B cell (primary cell): ENCODE measurements at regions not wholly inside any gene's neighbourhood (a gene's known extent, or its start where the extent isn't known, plus 50 kb on each side); places are given as distances from the start of the nearest gene placed in this dataset.

Experiments
- ATAC-seq: fragments of 200-7000 bp; cut with Tn5 transposase; one replicate; pipeline ENCODE4 v1.10.0; 2021; ENCODE audit warnings: low read depth, mild to moderate bottlenecking, moderate number of reproducible peaks, moderate library complexity
- CTCF ChIA-PET: fragments of 350-600 bp; sonication (Branson Sonifier 250); formaldehyde crosslinking; loops from one replicate; lab custom pipeline; 2021; ENCODE audit warnings: antibody characterized with exemption, inconsistent platforms; lab: Charles Lee
- POLR2A ChIA-PET: fragments of 350-600 bp; sonication (Branson Sonifier 250); formaldehyde crosslinking; loops from one replicate; lab custom pipeline; 2021; ENCODE audit warnings: antibody characterized with exemption; lab: Charles Lee
- DNase-seq: peaks from one replicate; pipeline ENCODE4 v3.0.0; 2013
- H2AFZ ChIP-seq: 2 replicates; pipeline ENCODE4 v1.6.1; 2012; ENCODE audit warnings: mild to moderate bottlenecking, low read depth, low read length; ENCODE audit not compliant: insufficient read depth, poor library complexity, severe bottlenecking
- H3K27ac ChIP-seq, 2 donors: 1 replicate in 1 of 2; 2 replicates in 1 of 2; pipeline ENCODE4 v1.5.1; 2012 to 2013; ENCODE audit warnings: low read length in 2 of 2, mild to moderate bottlenecking in 2 of 2, moderate library complexity in 1 of 2
- H3K27me3 ChIP-seq, 4 experiments: fragments of 200-600 bp in 1 of 4; sonication (generic) in 1 of 4; replicated peaks in 1 of 4; 1 replicate in 2 of 4; 2 replicates in 2 of 4; pipeline versions ENCODE4 v1.6.1 to v1.7.0; 2013 to 2016; ENCODE audit warnings: low read length in 3 of 4, mild to moderate bottlenecking in 2 of 4, mixed read lengths in 1 of 4, moderate library complexity in 1 of 4; ENCODE audit not compliant: insufficient read depth in 4 of 4, control insufficient read depth in 3 of 4; ENCODE audit errors: control extremely low read depth in 1 of 4
- H3K36me3 ChIP-seq, 2 experiments: replicated peaks in 1 of 2; 1 replicate in 1 of 2; 2 replicates in 1 of 2; pipeline versions ENCODE4 v1.6.1 to v1.7.1; 2013; ENCODE audit warnings: low read length in 1 of 2; ENCODE audit not compliant: insufficient read depth in 2 of 2, control insufficient read depth in 1 of 2; ENCODE audit errors: control extremely low read depth in 1 of 2, extremely low read depth in 1 of 2
- H3K4me1 ChIP-seq, 2 donors: fragments of 200-600 bp in 1 of 2; sonication (generic) in 1 of 2; 1 replicate in 1 of 2; 2 replicates in 1 of 2; pipeline versions ENCODE4 v1.5.1 to v1.6.1; 2013 to 2017; ENCODE audit warnings: low read length in 2 of 2; ENCODE audit not compliant: control insufficient read depth in 2 of 2, insufficient read depth in 2 of 2
- H3K4me2 ChIP-seq: replicated peaks from 2 replicates; pipeline ENCODE3; 2012; ENCODE audit warnings: mild to moderate bottlenecking, low read depth, low read length; ENCODE audit not compliant: poor library complexity, severe bottlenecking
- H3K4me3 ChIP-seq, 5 experiments: fragments of 200-600 bp in 1 of 5; sonication (generic) in 1 of 5; 1 replicate in 3 of 5; 2 replicates in 2 of 5; pipeline versions ENCODE4 v1.5.1 to v1.7.0; 2011 to 2016; ENCODE audit warnings: low read length in 4 of 5, mild to moderate bottlenecking in 4 of 5, low read depth in 2 of 5, control low read depth in 1 of 5, moderate library complexity in 1 of 5; ENCODE audit not compliant: insufficient read depth in 1 of 5; ENCODE audit errors: control extremely low read depth in 1 of 5, extremely low read depth in 1 of 5
- H3K79me2 ChIP-seq: fragments of 200-600 bp; sonication (generic); one replicate; pipeline ENCODE4 v1.6.0; 2016; ENCODE audit warnings: low read length; ENCODE audit not compliant: control insufficient read depth, insufficient read depth
- H3K9ac ChIP-seq: fragments of 200-600 bp; sonication (generic); 2 replicates; pipeline ENCODE4 v1.6.1; 2017; ENCODE audit warnings: mild to moderate bottlenecking, low read length, moderate library complexity
- H3K9me3 ChIP-seq, 3 donors: one replicate each; pipeline versions ENCODE4 v1.6.1 to v1.7.1; 2013; ENCODE audit warnings: low read length in 2 of 3; ENCODE audit not compliant: control insufficient read depth in 2 of 3, insufficient read depth in 1 of 3; ENCODE audit errors: control extremely low read depth in 1 of 3
- H4K20me1 ChIP-seq: 2 replicates; pipeline ENCODE4 v1.6.0; 2012; ENCODE audit warnings: mild to moderate bottlenecking, low read length; ENCODE audit not compliant: insufficient read depth, control insufficient read depth, poor library complexity, severe bottlenecking
- H3K27ac Mint-ChIP-seq: one replicate; pipeline ENCODE4 v1.8.0; 2021; ENCODE audit warnings: mixed read lengths
- H3K27me3 Mint-ChIP-seq: one replicate; pipeline ENCODE4 v1.8.0; 2021; ENCODE audit warnings: mixed read lengths
- H3K4me1 Mint-ChIP-seq: one replicate; pipeline ENCODE4 v1.8.0; 2021; ENCODE audit warnings: mixed read lengths
- H3K4me3 Mint-ChIP-seq: one replicate; pipeline ENCODE4 v1.8.0; 2021; ENCODE audit warnings: mixed read lengths
- H3K9me3 Mint-ChIP-seq: one replicate; pipeline ENCODE4 v1.8.0; 2022; ENCODE audit warnings: mixed read lengths; ENCODE audit not compliant: insufficient read depth
- EZH2 ChIP-seq: IDR thresholded peaks from 2 replicates; pipeline ENCODE4 v1.6.1; 2012; ENCODE audit warnings: borderline replicate concordance, low read depth, mild to moderate bottlenecking, moderate library complexity, low read length; ENCODE audit not compliant: insufficient read depth, poor library complexity, severe bottlenecking
- WGBS: methylation state at CpG from one replicate; pipeline ENCODE4 v1.1.5; 2013; ENCODE audit warnings: missing lambda C conversion rate; ENCODE audit not compliant: insufficient coverage; 5-methylcytosine and 5-hydroxymethylcytosine counted together
- intact Hi-C: fragments of 100-400 bp; cut with micrococcal nuclease; formaldehyde crosslinking; loops from one replicate; pipeline ENCODE4 v1.10.0; 2022
- TF ChIP-seq, protein P1 (sequence below): fragments of 200-600 bp; IDR thresholded peaks from one replicate; pipeline ENCODE4 v1.8.0; 2022; ENCODE audit warnings: antibody characterized with exemption, mild to moderate bottlenecking

DNA sequence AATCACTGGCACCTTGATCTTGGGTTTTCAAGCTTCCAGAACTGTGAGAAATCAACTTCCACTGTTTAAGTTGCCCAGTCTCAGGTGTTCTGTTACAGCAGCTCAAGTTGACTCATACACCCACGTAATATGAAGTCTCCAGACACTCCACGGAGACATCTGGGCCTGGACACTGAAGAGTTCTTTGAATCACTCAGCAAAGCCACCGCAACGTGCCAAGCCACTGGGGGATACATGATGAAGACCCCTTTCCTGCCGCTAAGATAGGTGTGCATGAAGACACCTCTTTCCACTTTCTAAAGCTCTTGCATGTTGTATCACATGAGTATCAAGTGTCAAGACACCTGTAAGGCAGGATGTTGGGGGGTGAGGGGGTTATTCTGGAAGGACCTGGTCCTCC is 311.7 kb upstream of the RTL1 start:
- H3K4me3 ChIP-seq, result no peak overlapping the region
- H3K4me1 ChIP-seq, result no peaks in the 10 kb centered on the region
- TF ChIP-seq, protein P1, sequence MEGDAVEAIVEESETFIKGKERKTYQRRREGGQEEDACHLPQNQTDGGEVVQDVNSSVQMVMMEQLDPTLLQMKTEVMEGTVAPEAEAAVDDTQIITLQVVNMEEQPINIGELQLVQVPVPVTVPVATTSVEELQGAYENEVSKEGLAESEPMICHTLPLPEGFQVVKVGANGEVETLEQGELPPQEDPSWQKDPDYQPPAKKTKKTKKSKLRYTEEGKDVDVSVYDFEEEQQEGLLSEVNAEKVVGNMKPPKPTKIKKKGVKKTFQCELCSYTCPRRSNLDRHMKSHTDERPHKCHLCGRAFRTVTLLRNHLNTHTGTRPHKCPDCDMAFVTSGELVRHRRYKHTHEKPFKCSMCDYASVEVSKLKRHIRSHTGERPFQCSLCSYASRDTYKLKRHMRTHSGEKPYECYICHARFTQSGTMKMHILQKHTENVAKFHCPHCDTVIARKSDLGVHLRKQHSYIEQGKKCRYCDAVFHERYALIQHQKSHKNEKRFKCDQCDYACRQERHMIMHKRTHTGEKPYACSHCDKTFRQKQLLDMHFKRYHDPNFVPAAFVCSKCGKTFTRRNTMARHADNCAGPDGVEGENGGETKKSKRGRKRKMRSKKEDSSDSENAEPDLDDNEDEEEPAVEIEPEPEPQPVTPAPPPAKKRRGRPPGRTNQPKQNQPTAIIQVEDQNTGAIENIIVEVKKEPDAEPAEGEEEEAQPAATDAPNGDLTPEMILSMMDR, result no peak
- TF ChIP-seq EZH2, result no peak
- Mint-ChIP-seq H3K9me3 (peaks cover 19% of the 10 kb centered on the region), H3K4me1 (no peaks in the 10 kb centered on the region), H3K27me3 (peaks cover 1% of the 10 kb centered on the region), H3K4me3 (no peak overlapping the region), H3K27ac (no peak overlapping the region)
- H3K36me3 ChIP-seq, result no peaks in the 10 kb centered on the region
- no peaks in the 10 kb centered on the region for H3K27me3 ChIP-seq
- H3K9me3 ChIP-seq, result peaks cover 2 to 34% (median 12%) of the 10 kb centered on the region in 3 donors
- DNase-seq, result no peak
- no peaks in the 10 kb centered on the region for H3K79me2 ChIP-seq
- intact Hi-C loops, result no loop called here
- H3K9ac ChIP-seq, result no peak overlapping the region
- POLR2A ChIA-PET, result no interaction called here
- CTCF ChIA-PET, result no interaction called here
- 88% methylated on average over 4 of the region's 5 CpGs for WGBS
- ATAC-seq, result no peak
- no peaks in the 10 kb centered on the region for H4K20me1 ChIP-seq
- no peak overlapping the region for H3K4me2 ChIP-seq
- no peak overlapping the region for H3K27ac ChIP-seq
- no peak overlapping the region for H2AFZ ChIP-seq

DNA sequence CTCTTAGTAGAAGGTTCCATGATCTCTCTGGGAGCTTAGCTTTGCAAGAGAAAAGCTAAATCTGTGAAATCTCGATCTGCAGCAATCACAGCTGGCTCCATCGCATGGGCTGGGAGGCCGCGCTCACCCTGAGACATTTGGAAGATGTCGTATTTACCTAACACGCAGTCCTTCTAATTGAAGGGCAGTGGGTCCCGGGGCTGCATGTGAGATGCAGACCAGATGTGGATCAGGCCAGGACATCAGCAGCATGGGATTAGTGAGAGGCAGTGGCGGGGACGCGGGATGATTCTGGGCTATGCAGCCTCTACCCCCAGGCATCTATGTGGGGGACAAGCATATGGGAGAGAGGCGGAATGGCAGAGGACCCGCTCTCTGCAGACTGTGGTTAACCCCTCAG is 312.4 kb upstream of the RTL1 start:
- ChIA-PET CTCF (no interaction called here), POLR2A (no interaction called here)
- DNase-seq, result no peak
- intact Hi-C loops, result no loop called here
- Histone ChIP-seq H3K4me2 (no peak overlapping the region), H2AFZ (no peak overlapping the region), H3K4me1 (no peaks in the 10 kb centered on the region), H3K4me3 (no peak overlapping the region), H4K20me1 (no peaks in the 10 kb centered on the region), H3K9me3 (peaks cover 0 to 34% (median 6%) of the 10 kb centered on the region in 3 donors), H3K27me3 (no peaks in the 10 kb centered on the region), H3K27ac (no peak overlapping the region), H3K9ac (no peak overlapping the region), H3K79me2 (no peaks in the 10 kb centered on the region), H3K36me3 (no peaks in the 10 kb centered on the region)
- ATAC-seq, result no peak
- no peak overlapping the region for H3K4me3 Mint-ChIP-seq
- no peak for TF ChIP-seq EZH2
- TF ChIP-seq, protein P1, result no peak
- H3K4me1 Mint-ChIP-seq, result no peaks in the 10 kb centered on the region
- peaks cover 3% of the 10 kb centered on the region for H3K27me3 Mint-ChIP-seq
- 93% methylated on average over 8 of the region's 12 CpGs for WGBS
- H3K9me3 Mint-ChIP-seq, result peaks cover 13% of the 10 kb centered on the region
- H3K27ac Mint-ChIP-seq, result no peak overlapping the region
